NCI-H146 (cell line): ENCODE measurements at regions not wholly inside any gene's neighbourhood (a gene's known extent, or its start where the extent isn't known, plus 50 kb on each side); places are given as distances from the start of the nearest gene placed in this dataset.

Experiments used
- DNase-seq: peaks from one replicate; lab custom pipeline; 2025; lab: John Stamatoyannopoulos, UW

DNA sequence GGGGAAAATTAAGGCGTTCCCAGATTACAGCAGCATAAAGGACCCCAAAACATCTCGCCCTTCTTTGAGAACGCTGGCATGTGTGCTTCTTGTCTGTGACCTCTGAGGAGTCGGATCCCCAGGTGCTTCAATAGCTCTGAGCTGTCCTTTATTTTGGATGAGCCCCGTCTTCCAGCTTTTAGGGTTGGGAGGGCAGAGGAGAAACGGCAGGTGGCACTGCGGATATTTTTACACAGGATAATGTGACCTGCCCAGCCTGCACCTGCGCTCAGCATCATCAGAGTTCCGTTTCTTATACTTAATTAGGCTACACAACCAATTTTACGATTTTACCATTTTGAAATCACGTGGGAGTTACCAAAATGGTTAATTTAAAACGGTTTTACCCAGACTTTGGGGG lies 147.7 kb upstream of the RPS6KA2 start:
- DNase-seq: no peak

DNA sequence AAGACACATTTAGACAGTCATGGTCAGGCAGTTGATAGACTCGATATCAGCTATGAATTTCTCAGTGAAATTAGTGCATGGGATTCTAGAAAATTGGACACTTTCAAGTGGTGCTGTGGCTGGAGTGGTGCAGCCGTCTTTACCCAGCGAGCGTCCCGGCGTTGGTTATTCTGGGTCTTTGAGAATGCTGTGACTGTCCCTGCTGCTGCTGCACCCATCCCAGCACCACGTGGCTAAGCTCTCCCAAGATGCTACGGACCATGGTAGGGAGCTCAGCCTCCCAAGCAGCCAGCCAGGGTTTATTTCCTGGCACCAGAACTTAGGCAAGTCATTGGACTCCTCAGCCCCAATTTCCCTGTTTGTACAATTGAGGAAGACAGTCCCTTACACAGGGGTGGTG lies 147.2 kb upstream of the RPS6KA2 start:
- no peak for DNase-seq

DNA sequence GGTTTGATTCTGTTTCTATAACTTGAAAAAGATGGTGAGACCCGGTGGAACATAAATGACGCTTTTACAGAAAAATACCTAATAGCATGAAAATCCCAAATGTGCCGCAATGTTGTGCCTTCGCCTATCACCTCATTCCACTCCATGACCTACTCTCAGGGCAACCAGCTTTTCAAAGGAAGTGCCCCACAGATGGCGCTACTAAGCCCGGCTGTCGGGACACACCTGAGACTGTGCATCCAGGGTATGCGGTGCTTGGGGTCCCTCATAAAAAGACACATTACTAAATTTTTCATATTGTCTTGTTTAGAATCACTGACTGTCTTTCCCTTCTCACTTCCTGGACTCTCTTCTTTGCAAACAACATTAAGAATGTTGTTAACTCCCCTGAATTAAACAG lies 145.5 kb upstream of the RPS6KA2 start:
- no peak for DNase-seq

DNA sequence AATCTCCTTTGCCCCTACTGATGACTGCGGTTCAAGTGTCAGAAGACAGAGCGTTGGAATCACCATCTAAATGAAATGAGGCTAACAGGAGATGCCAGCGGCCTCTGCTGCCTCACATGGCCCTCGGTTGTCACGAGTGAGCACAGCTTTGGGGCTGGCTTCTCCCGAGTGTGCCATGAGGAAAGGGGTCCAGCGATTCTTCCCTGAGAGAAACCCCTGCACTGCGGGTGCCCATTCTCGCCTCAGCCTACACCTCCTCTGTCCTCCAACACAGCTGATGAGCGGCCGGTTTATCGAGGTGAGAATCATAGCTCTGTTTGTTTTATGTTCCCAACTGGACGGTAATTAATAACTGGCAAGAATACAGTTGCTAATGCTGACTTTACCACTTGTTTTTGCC lies 144.7 kb upstream of the RPS6KA2 start:
- no peak for DNase-seq

DNA sequence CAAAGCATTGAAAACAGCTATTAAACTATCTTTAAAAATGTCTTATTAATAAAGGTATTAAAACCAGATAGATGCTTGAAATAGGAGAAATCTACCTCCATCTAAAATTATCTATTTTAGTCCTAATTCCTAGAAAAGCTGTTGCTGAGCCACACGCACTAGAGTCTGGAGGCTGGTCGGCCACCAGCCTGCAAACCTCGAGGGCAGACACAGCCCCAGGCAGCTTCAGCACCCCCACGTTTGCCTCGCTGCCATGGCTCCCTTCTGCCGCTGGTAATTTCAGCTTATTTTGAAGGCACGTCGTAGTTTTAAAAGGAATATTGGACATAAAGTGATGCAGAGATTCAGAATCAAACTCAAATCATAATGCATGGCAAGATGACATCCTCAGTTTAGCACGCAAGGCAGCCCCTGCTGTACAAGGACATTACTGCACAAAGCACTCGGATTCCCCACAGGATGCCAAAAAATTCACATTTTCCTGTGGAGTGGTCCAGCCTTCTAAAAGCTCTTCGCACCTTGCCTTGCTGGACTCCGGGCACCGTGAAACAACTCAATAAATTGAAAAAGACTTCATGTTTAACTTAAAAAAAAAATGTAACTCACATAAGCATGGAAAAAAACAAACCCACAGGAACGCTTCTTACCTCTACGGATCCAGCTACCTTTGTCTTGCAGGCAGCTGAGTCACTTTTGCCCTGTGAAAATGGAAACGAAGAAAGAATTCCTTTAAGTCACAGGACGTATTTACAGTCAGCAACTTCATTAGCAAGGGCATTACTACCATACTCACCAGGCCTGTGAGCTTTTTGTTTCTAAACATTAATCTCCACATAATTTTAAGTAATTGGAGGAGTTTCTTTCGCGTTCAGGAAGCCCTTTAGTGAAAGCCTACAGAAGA lies 143.4 kb upstream of the RPS6KA2 start:
- no peak for DNase-seq

DNA sequence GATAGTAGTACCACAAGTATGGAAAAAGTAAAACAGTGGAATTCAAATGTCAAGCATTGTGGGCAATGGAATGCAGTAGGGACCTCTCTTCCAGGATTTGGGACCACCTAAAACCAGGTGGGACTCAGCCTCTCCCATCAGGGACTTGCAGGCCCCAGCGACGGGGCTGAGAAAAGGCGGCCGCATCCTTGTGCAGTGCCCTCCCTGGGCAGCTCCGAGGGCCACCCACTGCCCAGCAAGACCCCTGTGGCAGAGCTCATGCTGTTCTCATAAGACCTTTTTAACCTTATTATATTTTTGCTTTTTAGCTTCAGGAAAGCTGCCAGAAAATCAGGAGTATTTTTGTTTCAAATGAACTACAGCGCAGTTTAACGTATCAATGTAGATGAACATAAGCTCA lies 142.6 kb upstream of the RPS6KA2 start:
- no peak for DNase-seq

DNA sequence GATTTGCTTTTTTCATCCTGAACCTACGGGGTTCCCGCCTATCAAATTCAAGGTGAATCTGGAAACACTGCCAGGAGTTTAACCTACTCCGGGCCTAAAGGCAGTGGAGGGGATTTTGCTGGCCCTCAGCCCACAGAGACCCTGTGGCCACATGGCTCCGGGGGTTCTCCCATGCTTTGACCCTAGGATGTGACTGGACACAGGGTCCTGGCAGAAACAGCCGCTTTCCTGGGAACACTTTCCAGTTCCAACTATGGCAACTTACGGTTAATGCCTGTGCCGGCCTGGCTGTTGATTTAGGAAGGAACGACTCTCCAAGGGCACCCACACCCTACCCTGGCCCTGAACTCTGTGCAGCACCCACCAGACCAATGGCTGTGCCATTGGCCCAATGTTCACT lies 141.7 kb upstream of the RPS6KA2 start:
- DNase-seq: no peak

DNA sequence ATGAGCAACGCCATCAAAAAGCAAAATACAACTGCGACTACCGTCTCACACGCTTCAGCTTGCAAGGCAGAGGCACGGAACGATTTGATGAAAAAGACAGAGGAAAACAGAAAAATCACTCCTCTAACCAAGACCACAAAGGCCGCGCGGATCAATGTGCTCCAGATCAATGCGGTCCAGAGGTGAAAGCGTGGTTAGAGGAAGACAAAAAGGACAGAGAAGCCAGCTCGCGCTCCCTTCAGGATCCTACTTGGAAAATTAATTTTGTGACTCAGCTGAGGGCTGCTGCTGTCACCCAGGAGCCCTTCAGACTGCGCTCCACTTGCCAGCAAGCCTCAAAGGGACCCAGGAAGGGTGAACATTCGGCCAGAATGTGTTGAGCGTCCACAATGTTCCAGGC lies 140.2 kb upstream of the RPS6KA2 start:
- no peak for DNase-seq

DNA sequence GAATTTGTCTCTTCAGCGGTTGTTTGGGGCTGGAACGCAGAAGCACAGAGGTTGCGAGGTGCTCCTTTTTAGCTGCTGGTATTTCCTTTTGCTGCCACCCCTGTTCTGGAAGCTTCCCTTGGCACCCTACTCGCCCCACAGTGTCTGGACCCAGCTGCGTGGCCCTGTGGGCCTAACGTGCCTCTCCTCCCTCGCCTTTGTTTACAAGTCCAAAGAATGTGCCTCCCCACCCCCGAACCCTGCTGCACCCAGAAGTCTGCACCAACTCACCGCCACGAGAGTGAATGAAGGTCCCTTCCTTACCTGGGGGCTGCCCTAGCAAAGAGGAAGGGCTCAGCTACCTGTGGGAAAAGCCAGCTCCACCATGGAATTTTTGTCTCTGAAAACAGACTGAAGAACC lies 139.7 kb upstream of the RPS6KA2 start:
- DNase-seq: no peak

DNA sequence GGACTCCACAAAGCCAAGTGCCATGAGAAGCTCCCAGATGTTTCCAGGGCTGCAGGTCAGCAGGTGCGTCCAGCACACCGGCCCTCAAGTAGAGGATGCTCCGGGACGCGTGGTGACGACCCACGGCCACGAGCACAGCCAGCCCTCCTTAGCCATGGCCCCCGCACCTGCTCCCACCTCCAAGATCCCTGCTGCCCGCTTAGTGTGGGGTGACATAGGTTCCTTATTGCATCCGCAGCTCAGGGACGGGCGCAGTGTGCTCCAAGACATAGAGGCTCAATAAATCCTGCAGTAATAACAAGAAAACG lies 138.1 kb upstream of the RPS6KA2 start:
- DNase-seq: no peak

DNA sequence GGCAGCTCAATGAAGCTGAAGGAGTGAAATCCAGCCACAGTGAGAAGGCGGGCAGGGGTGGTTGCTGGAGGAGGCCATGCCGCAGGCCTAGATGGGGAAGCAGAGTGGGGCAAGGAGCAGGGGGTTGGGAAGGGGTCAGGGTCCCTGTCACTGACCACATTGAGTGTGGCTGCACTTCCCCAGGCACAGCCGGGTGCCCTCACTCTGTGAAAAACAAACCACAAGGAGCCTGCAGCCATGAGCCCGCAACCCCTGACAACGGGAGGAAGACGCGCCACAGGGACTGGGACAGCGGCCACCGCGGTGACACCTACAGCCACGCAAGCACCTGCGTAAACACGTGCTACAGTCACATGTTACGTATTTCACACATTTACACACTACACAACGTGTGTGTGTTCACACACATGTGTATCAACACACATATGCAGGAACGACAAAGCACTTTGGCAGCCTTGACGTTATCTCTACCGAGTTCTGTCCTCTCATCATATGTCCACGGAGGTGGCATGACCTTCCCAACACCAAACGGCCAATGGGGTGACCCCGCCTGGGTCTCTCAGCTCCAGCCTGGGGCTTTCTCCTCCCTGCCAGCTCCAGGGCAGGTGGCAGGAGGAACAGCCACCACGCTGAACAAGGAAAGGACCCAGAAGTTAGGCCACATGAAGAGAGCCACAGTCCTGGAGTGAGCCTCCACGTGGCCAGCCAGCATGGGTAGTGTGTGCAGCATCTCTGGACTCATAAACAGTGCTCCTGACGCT lies 137.6 kb upstream of the RPS6KA2 start:
- DNase-seq: no peak

DNA sequence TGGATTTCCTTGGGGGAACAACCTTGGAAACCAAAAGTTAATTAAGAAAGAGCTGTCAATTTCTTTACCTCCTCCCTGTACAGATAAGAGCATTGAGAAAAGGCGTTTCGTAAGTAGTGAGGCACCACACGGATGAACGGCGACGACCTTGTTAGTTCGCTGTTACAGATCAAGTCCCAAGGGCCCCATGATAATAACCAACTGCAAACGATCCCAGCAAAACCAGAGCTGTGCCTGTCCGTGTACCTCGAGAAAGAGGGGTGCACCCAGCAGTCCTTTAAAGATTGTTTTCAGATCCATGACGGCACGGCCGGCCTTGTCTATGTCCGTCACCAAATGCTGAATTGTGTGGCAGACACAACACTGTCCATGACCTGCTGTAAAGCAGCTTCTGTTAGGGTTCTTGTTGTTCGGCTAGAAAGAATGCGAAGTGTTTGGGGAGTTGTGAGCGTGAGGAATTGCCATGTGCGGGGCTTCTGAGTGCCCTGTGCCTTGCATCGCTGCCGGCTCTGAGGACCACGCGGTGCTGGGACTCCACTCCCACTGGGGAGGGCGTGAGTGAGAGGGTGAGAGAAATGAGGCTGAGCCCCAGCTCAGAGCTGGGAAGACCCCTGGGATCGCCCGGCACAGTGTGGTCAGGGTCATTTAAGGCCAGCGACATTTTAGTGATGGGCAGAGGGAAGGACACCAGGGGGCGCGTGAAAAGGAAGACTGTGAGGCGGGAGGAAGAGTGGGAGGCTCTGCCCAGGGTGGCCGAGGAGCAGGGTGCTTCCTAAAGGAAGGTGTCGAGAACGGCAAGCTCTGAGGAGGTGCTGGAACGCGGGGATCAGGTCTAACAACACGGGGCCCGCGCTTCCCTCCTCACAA lies 136.8 kb upstream of the RPS6KA2 start:
- DNase-seq: no peak

DNA sequence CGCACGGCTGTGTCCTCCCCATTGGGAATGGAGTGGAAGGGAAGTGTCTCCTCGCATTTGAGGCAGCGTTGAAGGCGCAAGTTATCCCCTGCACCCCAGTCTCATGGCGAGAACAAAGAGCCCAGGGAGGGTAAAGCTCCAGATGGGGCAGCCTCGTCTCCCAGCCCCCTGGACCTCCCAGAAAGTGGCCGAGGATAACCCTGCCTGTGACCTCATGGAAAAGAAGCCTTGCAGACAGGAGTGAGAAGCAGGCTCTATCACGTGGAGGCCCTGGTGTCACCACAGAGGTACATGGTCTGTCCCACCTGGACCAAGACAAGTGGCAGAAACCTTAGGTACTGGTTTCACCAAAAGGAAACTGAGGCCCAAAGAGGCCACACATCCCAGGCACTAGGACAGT lies 134.8 kb upstream of the RPS6KA2 start:
- DNase-seq: no peak

DNA sequence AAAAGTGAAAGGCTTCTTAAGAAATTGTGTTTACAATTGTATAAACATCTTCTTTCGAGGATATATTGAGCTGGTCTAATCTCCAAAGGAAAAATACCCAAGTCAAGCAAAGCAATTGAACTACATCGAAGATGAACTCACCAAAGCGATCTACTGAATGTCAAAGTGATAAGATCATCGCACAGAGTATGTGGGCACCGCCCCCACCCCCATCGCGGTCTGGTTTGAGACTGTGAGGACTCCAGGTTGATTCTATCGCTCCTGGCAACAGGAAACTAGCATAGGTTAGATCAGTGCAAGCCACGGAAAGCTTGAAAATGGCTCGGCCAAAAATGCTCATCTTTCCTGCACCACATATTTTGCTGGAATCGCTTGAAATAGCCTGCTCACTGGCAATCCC lies 133.2 kb upstream of the RPS6KA2 start:
- no peak for DNase-seq

DNA sequence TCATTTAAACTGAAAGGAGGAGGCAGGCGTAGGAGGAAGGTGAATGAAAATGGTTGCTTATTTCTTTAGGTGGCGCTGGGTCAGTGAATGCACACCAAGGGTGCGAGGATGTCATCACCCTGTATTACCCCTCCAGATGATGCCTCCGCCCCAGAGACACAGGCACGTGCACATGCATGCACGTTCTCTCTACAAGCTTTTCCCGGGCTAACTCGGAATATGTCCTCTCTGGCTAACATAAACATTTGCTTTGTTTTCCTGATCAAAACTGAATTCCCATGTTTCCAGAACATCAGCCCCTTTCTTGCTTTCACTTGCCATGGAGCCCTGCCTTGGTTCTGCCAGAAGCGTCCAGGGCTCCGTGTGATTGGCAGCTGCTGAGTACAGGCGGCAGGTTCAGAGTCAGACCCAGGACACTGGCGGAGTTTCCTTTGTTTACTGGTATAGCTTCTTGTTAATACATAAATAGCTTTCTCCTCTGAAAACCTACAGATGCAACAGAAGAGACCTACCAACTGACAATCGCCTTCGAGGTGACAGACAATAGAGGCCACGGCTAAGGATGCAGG lies 131.2 kb upstream of the RPS6KA2 start:
- no peak for DNase-seq

DNA sequence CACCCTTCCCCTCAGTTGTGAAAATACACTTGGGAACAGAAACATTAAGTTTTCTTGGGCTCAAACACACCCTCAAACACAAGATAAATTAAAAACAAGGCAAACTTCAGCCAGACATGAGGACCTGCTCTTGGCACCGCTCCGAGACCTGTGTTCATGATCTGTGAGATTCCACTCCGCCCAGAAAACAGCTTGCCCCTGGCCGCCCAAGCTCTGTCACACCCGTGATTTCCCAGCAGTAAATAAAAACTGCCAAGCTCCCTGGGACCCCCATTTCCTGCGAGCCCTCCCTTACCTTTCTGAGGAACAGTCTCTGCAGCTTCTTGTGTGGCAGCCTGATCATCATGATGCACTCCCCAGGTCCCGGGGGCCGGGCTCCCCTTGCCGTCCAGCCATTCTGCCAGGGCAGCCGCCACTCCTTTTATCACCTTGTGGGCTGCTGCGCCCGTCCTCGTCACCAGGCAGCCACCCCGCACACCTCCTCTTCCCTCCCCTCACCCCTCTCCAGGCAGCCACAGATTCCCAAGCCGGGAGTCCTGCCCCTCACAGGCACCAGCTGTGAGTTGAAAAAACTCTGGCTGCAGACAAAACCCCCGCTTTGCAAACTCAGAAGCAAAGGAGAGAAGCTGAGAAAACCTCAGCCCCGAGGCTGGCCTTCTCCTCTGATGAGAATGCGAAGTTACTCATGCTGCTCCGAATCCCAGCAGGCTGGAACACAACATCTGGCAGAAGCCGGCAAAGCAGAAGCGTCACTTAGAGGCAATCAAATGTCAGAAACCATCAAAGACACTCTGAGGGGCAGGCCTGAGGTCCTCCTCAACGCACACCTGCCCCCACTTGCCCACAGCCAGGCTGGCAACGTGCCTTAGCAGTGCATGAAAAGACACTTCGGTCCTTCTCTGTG lies 130.4 kb upstream of the RPS6KA2 start:
- DNase-seq: no peak

DNA sequence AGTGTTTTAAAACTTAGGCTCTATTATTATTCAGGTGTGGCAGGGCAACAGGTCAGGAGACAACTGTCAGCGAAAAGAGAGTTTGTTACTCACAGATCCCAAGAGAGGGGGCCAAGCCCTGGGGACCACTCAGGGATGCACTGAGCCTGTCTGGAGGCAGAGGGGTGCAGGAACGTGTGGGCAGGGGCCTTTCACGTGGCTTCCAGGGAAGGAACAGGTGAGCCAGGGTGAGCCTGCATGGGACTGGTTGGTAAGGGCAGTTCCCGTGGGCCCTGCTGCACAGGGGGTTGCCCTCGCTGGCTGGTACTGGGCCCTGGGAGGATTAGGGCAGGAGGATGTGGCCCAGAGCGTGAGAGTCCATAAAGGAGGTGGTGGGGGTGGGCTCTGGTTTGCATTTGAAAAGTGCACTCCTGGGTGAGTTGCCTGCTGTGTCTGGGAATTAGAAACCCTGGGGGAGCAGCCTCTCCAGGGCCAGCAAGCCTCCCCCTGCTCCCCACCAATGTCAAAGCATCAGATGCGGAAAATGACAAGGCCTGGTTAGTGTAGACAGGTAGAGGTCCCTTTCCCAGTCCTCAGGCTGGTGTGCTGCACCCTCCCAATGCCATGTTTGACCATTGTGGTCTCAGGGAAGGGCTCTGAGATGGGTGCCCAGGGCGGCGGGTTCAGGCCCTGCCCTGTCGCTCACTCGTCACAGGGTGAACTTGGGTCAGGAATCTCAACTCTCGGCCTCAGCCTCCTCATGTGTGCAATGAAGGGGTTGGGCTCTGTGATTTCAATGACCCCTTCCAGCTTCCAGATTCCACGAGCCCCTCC lies 127.4 kb upstream of the RPS6KA2 start:
- DNase-seq: no peak

DNA sequence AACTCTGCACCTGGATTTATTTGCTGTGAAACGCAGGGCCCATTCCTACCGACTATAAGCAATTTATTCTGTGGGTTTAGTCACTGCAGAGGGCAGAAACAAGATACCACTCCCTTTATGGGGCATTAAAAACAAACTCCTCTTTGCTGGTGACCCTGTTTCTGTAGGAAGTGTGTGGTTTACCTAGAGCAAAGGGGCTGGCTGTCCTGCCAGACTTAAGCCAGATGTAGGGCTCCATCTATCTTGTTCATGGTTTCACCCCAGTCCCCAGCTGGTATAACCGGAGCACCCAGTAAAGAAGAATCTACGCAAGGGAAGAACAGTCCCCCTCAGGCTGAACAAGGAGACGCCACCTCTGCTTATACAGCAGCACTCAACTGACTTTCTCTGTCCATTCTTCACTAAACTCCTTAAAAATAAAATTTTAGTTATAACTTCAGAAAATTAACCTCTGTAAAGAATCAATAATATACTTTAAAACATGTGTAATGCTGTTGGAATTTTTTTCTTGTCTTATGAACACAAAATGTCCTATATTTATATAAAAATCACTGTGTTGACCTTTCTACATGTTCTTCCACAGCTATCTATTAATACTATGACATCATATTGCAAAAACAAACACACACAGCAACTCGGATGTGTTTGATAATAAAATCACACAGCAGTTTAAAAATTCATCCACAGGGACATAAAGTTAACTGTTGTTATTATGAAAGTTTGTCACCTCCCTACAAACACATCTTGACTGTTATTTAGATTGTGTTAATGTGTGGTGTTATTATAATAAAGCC lies 126.1 kb upstream of the RPS6KA2 start:
- no peak for DNase-seq

DNA sequence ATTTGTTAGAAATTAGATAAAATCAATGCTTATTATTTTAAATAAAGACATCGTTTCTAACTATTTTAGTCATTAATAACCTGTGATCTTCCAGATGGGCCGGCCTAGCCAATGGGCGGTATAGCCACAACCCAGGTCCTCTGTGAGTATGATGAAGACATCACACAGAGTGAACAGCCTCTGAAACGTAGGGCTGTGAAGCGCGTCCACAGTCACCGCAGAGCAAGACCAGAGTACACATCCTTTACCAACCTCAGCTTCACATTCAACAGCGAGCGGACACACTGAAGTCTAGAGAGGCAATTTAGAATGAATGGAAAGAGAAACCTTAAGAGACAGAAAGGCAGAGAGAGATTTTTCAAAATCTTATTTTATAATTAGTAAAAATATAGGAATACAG lies 125.0 kb upstream of the RPS6KA2 start:
- no peak for DNase-seq
